ENCODE measurements at regions not wholly inside any gene's neighbourhood (a gene's known extent, or its start where the extent isn't known, plus 50 kb on each side); places are given as distances from the start of the nearest gene placed in this dataset.

DNA sequence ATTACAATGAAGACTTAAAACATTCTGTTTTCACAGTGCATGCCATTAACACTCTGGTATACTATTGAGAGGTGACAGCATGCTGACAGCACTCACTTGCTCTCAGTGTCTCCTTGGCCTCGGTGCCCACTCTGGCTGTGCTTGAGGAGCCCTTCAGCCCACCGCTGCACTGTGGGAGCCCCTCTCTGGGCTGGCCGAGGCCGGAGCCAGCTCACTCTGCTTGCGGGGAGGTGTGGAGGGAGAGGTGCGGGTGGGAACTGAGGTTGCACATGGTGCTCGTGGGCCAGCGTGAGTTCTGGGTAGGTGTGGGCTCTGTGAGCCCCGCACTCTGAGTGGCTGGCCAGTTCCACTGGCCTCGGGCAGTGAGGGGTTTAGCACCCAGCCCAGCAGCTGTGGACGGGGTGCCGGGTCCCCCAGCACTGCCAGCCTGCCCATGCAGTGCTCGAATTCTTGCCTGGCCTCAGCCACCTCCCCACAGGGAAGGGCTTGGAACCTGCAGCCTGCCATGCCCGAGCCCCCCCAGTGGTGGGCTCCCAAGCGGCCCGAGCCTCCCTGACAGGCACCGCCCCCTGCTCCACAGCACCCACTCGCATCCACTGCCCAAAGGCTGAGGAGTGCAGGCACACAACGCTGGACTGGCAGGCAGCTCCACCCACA, 135.3 kb upstream of the AR start:
- no peaks in the 10 kb centered on the region for H3K4me1 ChIP-seq (ENCODE audit: insufficient read depth, low read length)
- Mint-ChIP-seq H3K4me3 (no peak overlapping the region), H3K27me3 (ENCODE audit: low read depth) (no peaks in the 10 kb centered on the region), H3K9me3 (peaks cover 54 to 55% of the 10 kb centered on the region in 2 experiments), H3K27ac (no peak overlapping the region), H3K36me3 (ENCODE audit: insufficient read depth in 1 of 3, low read depth in 3 of 3) (peaks cover 7 to 16% (median 9%) of the 10 kb centered on the region in 3 experiments), H3K4me1 (no peaks in the 10 kb centered on the region)
- no peak overlapping the region for H3K9ac ChIP-seq (ENCODE audit: extremely low read depth, insufficient read length, low read length)
- no peak overlapping the region for H2BK12ac ChIP-seq (ENCODE audit: insufficient read length, low read depth, low read length)
- H3K4ac ChIP-seq (ENCODE audit: low read depth, low read length), result no peak overlapping the region
- no peaks in the 10 kb centered on the region for H3K79me1 ChIP-seq (ENCODE audit: insufficient read depth, low read depth, low read length, poor library complexity, severe bottlenecking)
- H3K79me2 ChIP-seq (ENCODE audit: insufficient read depth, low read length), result no peaks in the 10 kb centered on the region
- H4K5ac ChIP-seq (ENCODE audit: insufficient read length, low read depth, low read length), result no peak overlapping the region
- H2BK15ac ChIP-seq (ENCODE audit: low read depth, low read length), result no peak overlapping the region
- WGBS (ENCODE audit: extremely low coverage, insufficient read length, low lambda C conversion rate), result no CpG with 5 or more reads among the region's 19 CpGs
- no peaks in the 10 kb centered on the region for H3K27me3 ChIP-seq (ENCODE audit: insufficient read depth, low read length)
- no peaks in the 10 kb centered on the region for H3K23me2 ChIP-seq (ENCODE audit: insufficient read length, low read depth, low read length, poor library complexity, severe bottlenecking)
- no peak overlapping the region for H3K27ac ChIP-seq (ENCODE audit: insufficient read length, low read depth, low read length)
- H3T11ph ChIP-seq (ENCODE audit: low read length), result no peak overlapping the region
- H3K18ac ChIP-seq (ENCODE audit: insufficient read length, low read depth, low read length), result no peak overlapping the region
- H3K56ac ChIP-seq (ENCODE audit: insufficient read length, low read depth, low read length), result no peak overlapping the region
- no peak overlapping the region for H2AFZ ChIP-seq (ENCODE audit: low read length)
- no peaks in the 10 kb centered on the region for H4K20me1 ChIP-seq (ENCODE audit: control insufficient read depth, insufficient read depth, insufficient read length)
- no peak overlapping the region for H4K91ac ChIP-seq (ENCODE audit: insufficient read length, low read depth, low read length)
- H3K4me2 ChIP-seq (ENCODE audit: insufficient read depth, insufficient read length, low read length), result no peak overlapping the region
- DNase-seq, result no peak
- TF ChIP-seq, protein P1, sequence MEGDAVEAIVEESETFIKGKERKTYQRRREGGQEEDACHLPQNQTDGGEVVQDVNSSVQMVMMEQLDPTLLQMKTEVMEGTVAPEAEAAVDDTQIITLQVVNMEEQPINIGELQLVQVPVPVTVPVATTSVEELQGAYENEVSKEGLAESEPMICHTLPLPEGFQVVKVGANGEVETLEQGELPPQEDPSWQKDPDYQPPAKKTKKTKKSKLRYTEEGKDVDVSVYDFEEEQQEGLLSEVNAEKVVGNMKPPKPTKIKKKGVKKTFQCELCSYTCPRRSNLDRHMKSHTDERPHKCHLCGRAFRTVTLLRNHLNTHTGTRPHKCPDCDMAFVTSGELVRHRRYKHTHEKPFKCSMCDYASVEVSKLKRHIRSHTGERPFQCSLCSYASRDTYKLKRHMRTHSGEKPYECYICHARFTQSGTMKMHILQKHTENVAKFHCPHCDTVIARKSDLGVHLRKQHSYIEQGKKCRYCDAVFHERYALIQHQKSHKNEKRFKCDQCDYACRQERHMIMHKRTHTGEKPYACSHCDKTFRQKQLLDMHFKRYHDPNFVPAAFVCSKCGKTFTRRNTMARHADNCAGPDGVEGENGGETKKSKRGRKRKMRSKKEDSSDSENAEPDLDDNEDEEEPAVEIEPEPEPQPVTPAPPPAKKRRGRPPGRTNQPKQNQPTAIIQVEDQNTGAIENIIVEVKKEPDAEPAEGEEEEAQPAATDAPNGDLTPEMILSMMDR (conservative IDR thresholded peaks at IDR 0.05), result no peak
- peaks cover 17% of the 10 kb centered on the region for H3K9me3 ChIP-seq (ENCODE audit: control insufficient read depth, low read depth, low read length)
- H2BK20ac ChIP-seq (ENCODE audit: low read depth, low read length, poor library complexity, severe bottlenecking), result no peak overlapping the region
- no peak overlapping the region for H2BK5ac ChIP-seq (ENCODE audit: insufficient read length, low read length)
- no peak overlapping the region for H3K23ac ChIP-seq (ENCODE audit: insufficient read length, low read depth, low read length)
- H4K8ac ChIP-seq (replicated peaks; ENCODE audit: insufficient read length, low read depth, low read length), result no peak overlapping the region
- no peak overlapping the region for H2AK5ac ChIP-seq (ENCODE audit: insufficient read length, low read length)
- H2BK120ac ChIP-seq (ENCODE audit: low read depth, low read length, poor library complexity, severe bottlenecking), result no peak overlapping the region
- no peak overlapping the region for H3K14ac ChIP-seq (ENCODE audit: insufficient read depth, low read length)

Measured in H9 (cell line).